MM.1S (cell line): ENCODE measurements at regions not wholly inside any gene's neighbourhood (a gene's known extent, or its start where the extent isn't known, plus 50 kb on each side); places are given as distances from the start of the nearest gene placed in this dataset.

Experiments
- DNase-seq: peaks from one replicate; pipeline ENCODE4 v3.0.0-alpha.2; 2015
- H2AFZ ChIP-seq: fragments of 300-600 bp; sonication (generic); 2 replicates; pipeline ENCODE4 v1.6.0; 2016; ENCODE audit warnings: antibody characterized with exemption, low read length
- H3F3A ChIP-seq: fragments of 300-600 bp; sonication (generic); 2 replicates; pipeline ENCODE4 v1.6.1; 2016; ENCODE audit warnings: mild to moderate bottlenecking, antibody characterized with exemption, low read length, moderate library complexity, mixed read lengths; ENCODE audit not compliant: insufficient read depth
- H3K27ac ChIP-seq: fragments of 300-600 bp; sonication (generic); 2 replicates; pipeline ENCODE4 v1.5.1; 2016; ENCODE audit warnings: mild to moderate bottlenecking, low read length
- H3K27me3 ChIP-seq: fragments of 300-600 bp; sonication (generic); replicated peaks from 2 replicates; pipeline ENCODE4 v1.6.0; 2016; ENCODE audit warnings: low read length; ENCODE audit not compliant: insufficient read depth
- H3K36me3 ChIP-seq: fragments of 300-600 bp; sonication (generic); replicated peaks from 2 replicates; pipeline ENCODE4 v1.6.1; 2016; ENCODE audit warnings: mild to moderate bottlenecking, low read length, mixed read lengths; ENCODE audit not compliant: insufficient read depth
- H3K4me1 ChIP-seq: fragments of 300-600 bp; sonication (generic); 2 replicates; pipeline ENCODE4 v1.6.1; 2016; ENCODE audit warnings: low read length, mixed read lengths
- H3K4me2 ChIP-seq: fragments of 300-600 bp; sonication (generic); 2 replicates; pipeline ENCODE4 v1.6.0; 2016; ENCODE audit warnings: low read depth, low read length
- H3K4me3 ChIP-seq: fragments of 300-600 bp; sonication (generic); 2 replicates; pipeline ENCODE4 v1.5.1; 2016; ENCODE audit warnings: low read length, mixed read lengths
- H3K79me2 ChIP-seq: fragments of 300-600 bp; sonication (generic); 2 replicates; pipeline ENCODE4 v1.6.1; 2016; ENCODE audit warnings: mixed run types, low read length, mixed read lengths
- H3K9ac ChIP-seq: fragments of 300-600 bp; sonication (generic); 2 replicates; pipeline ENCODE4 v1.6.1; 2016; ENCODE audit warnings: low read length, mixed read lengths
- H3K9me2 ChIP-seq: fragments of 300-600 bp; sonication (generic); replicated peaks from 2 replicates; pipeline ENCODE4 v1.6.1; 2016; ENCODE audit warnings: mild to moderate bottlenecking, low read length, mixed read lengths; ENCODE audit not compliant: insufficient read depth
- H3K9me3 ChIP-seq: fragments of 300-600 bp; sonication (generic); replicated peaks from 2 replicates; pipeline ENCODE4 v1.6.1; 2016; ENCODE audit warnings: mild to moderate bottlenecking, low read length, mixed read lengths; ENCODE audit not compliant: insufficient read depth
- H4K20me1 ChIP-seq: fragments of 300-600 bp; sonication (generic); 2 replicates; pipeline ENCODE4 v1.6.1; 2016; ENCODE audit warnings: mild to moderate bottlenecking, low read length, moderate library complexity, mixed read lengths; ENCODE audit not compliant: insufficient read depth
- EZH2 ChIP-seq: fragments of 300-600 bp; sonication (generic); optimal IDR thresholded peaks from 2 replicates; pipeline ENCODE3; 2017; ENCODE audit warnings: low read depth, mild to moderate bottlenecking, antibody characterized with exemption, low read length, mixed read lengths
- EZH2phosphoT487 ChIP-seq: fragments of 300-600 bp; sonication (generic); IDR thresholded peaks from 2 replicates; pipeline ENCODE4 v1.6.1; 2018; ENCODE audit warnings: antibody characterized with exemption, low read length
- TF ChIP-seq, protein P1 (sequence below): fragments of 300-600 bp; sonication (generic); IDR thresholded peaks from 2 replicates; pipeline ENCODE4 v1.5.1; 2016; ENCODE audit warnings: antibody characterized with exemption, low read length, mixed read lengths

GRCh38 chr3:160159341-160159740 is 65.9 kb upstream of the C3orf80 start:
- H3K4me1 ChIP-seq = no peaks in the 10 kb centered on the region

GRCh38 chr3:160159806-160160205 is 65.4 kb upstream of the C3orf80 start:
- DNase-seq = no peak
- no peaks in the 10 kb centered on the region for H3K79me2 ChIP-seq
- no peak overlapping the region for H2AFZ ChIP-seq
- no peak overlapping the region for H3K4me2 ChIP-seq
- no peaks in the 10 kb centered on the region for H3F3A ChIP-seq
- H3K9ac ChIP-seq = no peak overlapping the region
- no peaks in the 10 kb centered on the region for H3K4me1 ChIP-seq
- H3K9me2 ChIP-seq = no peaks in the 10 kb centered on the region
- no peaks in the 10 kb centered on the region for H4K20me1 ChIP-seq
- TF ChIP-seq EZH2phosphoT487 (no peak), EZH2 (no peak)
- TF ChIP-seq, protein P1, sequence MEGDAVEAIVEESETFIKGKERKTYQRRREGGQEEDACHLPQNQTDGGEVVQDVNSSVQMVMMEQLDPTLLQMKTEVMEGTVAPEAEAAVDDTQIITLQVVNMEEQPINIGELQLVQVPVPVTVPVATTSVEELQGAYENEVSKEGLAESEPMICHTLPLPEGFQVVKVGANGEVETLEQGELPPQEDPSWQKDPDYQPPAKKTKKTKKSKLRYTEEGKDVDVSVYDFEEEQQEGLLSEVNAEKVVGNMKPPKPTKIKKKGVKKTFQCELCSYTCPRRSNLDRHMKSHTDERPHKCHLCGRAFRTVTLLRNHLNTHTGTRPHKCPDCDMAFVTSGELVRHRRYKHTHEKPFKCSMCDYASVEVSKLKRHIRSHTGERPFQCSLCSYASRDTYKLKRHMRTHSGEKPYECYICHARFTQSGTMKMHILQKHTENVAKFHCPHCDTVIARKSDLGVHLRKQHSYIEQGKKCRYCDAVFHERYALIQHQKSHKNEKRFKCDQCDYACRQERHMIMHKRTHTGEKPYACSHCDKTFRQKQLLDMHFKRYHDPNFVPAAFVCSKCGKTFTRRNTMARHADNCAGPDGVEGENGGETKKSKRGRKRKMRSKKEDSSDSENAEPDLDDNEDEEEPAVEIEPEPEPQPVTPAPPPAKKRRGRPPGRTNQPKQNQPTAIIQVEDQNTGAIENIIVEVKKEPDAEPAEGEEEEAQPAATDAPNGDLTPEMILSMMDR = no peak
- no peaks in the 10 kb centered on the region for H3K9me3 ChIP-seq
- H3K27me3 ChIP-seq = no peaks in the 10 kb centered on the region
- H3K4me3 ChIP-seq = no peak overlapping the region
- H3K36me3 ChIP-seq = no peaks in the 10 kb centered on the region
- H3K27ac ChIP-seq = no peak overlapping the region

More at GRCh38 chr3:160159341-160159740, 65.9 kb upstream of the C3orf80 start:
- no peaks in the 10 kb centered on the region for H3K36me3 ChIP-seq
- no peak overlapping the region for H3K4me2 ChIP-seq
- H4K20me1 ChIP-seq = no peaks in the 10 kb centered on the region
- H3K9me3 ChIP-seq = no peaks in the 10 kb centered on the region
- no peak for DNase-seq
- no peaks in the 10 kb centered on the region for H3K9me2 ChIP-seq
- no peak overlapping the region for H2AFZ ChIP-seq
- no peak overlapping the region for H3K4me3 ChIP-seq
- H3K79me2 ChIP-seq = no peaks in the 10 kb centered on the region
- no peaks in the 10 kb centered on the region for H3K27me3 ChIP-seq
- no peaks in the 10 kb centered on the region for H3F3A ChIP-seq
- H3K27ac ChIP-seq = no peak overlapping the region
- TF ChIP-seq EZH2 (no peak), EZH2phosphoT487 (no peak)
- TF ChIP-seq, protein P1 = no peak
- no peak overlapping the region for H3K9ac ChIP-seq

DNA sequence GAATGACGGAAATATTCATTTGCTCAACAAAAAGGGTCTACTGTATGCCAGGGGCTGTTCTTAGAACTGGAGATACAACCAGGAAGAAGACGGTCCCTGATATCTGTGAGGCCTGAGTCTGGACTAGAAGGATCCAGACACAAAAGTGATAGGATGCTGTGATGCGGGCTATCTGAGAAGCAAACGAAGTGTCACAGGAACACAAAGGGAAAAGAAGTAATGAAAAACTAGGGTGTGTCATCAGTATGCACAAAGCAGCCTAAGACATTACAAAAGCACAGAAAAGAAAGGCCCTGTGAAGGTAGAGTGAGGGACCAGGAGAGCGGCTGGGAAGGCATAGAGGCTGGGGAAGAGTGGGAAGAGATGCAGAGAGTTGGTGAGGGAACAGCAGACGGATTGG is 63.3 kb upstream of the C3orf80 start:
- Histone ChIP-seq H3K27me3 (no peaks in the 10 kb centered on the region), H3K4me1 (no peaks in the 10 kb centered on the region), H3F3A (no peaks in the 10 kb centered on the region), H3K27ac (no peak overlapping the region), H3K9me3 (no peaks in the 10 kb centered on the region), H3K4me3 (no peak overlapping the region), H4K20me1 (no peaks in the 10 kb centered on the region), H3K9ac (no peak overlapping the region), H3K36me3 (no peaks in the 10 kb centered on the region), H3K79me2 (no peaks in the 10 kb centered on the region), H3K4me2 (no peak overlapping the region), H3K9me2 (no peaks in the 10 kb centered on the region), H2AFZ (no peak overlapping the region)
- DNase-seq = no peak
- no peak for TF ChIP-seq EZH2phosphoT487
- TF ChIP-seq EZH2 = no peak
- TF ChIP-seq, protein P1 = no peak
